ENCODE measurements at regions not wholly inside any gene's neighbourhood (a gene's known extent, or its start where the extent isn't known, plus 50 kb on each side); places are given as distances from the start of the nearest gene placed in this dataset.

- Mint-ChIP-seq H3K4me1 (ENCODE audit: low read depth in 2 of 2) (peaks cover 8 to 10% of the 10 kb centered on the region in 2 donors), H3K36me3 (no peaks in the 10 kb centered on the region), H3K27ac (no peak overlapping the region), H3K9me3 (no peaks in the 10 kb centered on the region), H3K4me3 (no peak overlapping the region), H3K27me3 (peaks cover 21 to 29% of the 10 kb centered on the region in 2 donors)
- DNase-seq (ENCODE audit: low spot score) = no peak
- no peak for ATAC-seq
Observed at GRCh38 chr15:93162560-93162959, 73.5 kb upstream of the RGMA start.

DNA sequence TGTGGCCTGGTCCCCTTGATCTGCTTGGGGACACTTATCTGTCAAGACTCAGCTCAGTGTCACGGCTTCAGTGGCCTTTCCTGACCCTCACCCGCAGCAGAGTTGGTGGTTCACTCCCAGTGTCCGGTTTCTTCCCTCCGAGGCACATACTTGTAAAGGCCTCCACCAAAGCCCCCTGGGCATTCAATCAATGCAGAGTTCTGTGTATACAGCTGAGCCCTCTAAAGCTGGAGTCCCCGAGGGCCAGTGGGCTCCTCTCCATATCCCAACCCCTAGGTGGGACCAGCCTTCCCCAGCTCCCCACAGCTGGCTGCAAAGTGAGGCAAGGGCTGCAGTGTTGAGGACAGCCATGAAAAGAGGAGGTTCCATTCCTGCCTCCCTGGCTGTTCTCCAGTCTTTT, 70.9 kb upstream of the RGMA start:
- H3K9me3 Mint-ChIP-seq = no peaks in the 10 kb centered on the region
- no peak overlapping the region for H3K27ac Mint-ChIP-seq
- peak in 1 of 2 donors; percentile 17 for ATAC-seq
- no peak overlapping the region for H3K4me3 Mint-ChIP-seq
- peaks cover 20 to 29% of the 10 kb centered on the region in 2 donors for H3K27me3 Mint-ChIP-seq
- DNase-seq (ENCODE audit: low spot score) = no peak
- peaks cover 8 to 10% of the 10 kb centered on the region in 2 donors for H3K4me1 Mint-ChIP-seq (ENCODE audit: low read depth in 2 of 2)
- no peaks in the 10 kb centered on the region for H3K36me3 Mint-ChIP-seq

GRCh38 chr15:93158097-93158900, 69.3 kb upstream of the RGMA start:
- H3K4me3 Mint-ChIP-seq = no peak overlapping the region
- H3K9me3 Mint-ChIP-seq = no peaks in the 10 kb centered on the region
- ATAC-seq (no peak), DNase-seq (ENCODE audit: low spot score) (no peak)
- H3K27me3 Mint-ChIP-seq = peaks cover 14 to 24% of the 10 kb centered on the region in 2 donors
- no peak overlapping the region for H3K27ac Mint-ChIP-seq
- H3K36me3 Mint-ChIP-seq = no peaks in the 10 kb centered on the region
- H3K4me1 Mint-ChIP-seq (ENCODE audit: low read depth in 2 of 2) = peaks cover under 1 to 6% of the 10 kb centered on the region in 2 donors

DNA sequence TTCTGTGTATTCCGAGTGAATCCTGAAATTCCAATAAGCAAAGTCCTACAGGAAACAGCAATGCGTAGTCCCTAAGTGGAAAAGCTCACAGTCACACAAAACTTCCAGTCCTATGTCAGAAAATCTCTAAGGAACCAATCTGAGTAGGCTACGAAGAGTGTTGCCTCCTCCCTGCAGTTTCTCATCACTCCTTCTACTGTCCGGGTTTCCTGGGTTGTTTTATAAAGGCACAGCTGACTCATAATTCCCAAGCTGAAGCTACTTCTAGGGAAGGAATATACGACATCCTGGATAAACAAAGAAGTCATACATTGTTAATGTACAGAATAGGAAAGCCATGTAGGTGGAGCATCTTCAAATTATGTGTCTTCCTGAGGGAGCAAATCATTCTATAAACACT, 65.7 kb upstream of the RGMA start:
- H3K27ac Mint-ChIP-seq = no peak overlapping the region
- H3K27me3 Mint-ChIP-seq = peaks cover 18 to 24% of the 10 kb centered on the region in 2 donors

DNA sequence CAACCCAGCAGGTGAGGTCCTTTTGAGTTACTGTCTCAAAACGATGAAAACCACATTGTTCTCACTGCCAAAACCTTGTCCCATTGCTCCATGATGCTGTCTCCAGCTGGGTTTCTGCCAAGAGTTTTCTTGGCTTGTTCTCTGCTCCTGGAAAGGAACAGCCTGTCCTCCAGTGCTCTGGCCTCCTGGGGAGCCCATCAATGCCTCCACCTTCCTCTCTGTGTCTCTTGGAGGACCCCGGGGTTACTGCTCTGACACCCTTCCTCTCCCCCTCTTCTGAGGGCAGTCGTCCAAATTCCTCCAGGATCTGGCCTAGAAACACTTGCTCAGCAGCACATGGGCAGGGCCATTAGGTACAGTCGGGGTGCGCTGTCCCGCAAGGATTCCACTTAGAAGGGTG, 63.9 kb upstream of the RGMA start:
- DNase-seq (ENCODE audit: low spot score) = no peak
- peak overlapping the region; percentile 50 for H3K4me3 Mint-ChIP-seq
- no peak overlapping the region for H3K27ac Mint-ChIP-seq
- no peaks in the 10 kb centered on the region for H3K9me3 Mint-ChIP-seq
- no peak for ATAC-seq
- peaks cover 28% of the 10 kb centered on the region in 2 donors for H3K4me1 Mint-ChIP-seq (ENCODE audit: low read depth in 2 of 2)
- H3K36me3 Mint-ChIP-seq = no peaks in the 10 kb centered on the region
- peaks cover 18 to 26% of the 10 kb centered on the region in 2 donors for H3K27me3 Mint-ChIP-seq

More for the DNA sequence above, 65.7 kb upstream of the RGMA start:
- Mint-ChIP-seq H3K4me1 (ENCODE audit: low read depth in 2 of 2) (peaks cover 28 to 30% of the 10 kb centered on the region in 2 donors), H3K4me3 (no peak overlapping the region), H3K36me3 (no peaks in the 10 kb centered on the region), H3K9me3 (no peaks in the 10 kb centered on the region)
- DNase-seq (ENCODE audit: low spot score) (no peak), ATAC-seq (no peak)

DNA sequence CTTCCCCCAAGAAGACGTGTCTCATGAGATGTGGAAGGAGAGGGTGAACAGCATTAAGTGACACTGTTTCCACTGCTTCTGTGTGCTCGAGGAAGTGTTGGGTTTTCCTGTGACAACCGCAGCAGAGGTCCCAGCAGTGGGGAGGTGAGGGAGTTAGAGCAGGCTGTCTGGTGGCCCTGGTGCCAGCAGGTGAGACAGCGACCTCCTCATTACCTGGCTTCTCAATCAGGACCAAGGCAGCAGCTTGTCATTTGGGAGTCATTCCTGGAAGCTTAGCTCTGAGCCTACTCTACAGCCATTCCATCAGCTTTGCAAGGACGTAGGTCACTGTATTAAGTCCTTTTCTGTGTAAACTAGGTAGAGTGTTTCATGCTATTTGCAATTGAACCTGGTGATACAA, 63.3 kb upstream of the RGMA start:
- Mint-ChIP-seq H3K4me3 (peak overlapping the region; percentile 4), H3K27me3 (peaks cover 18 to 26% of the 10 kb centered on the region in 2 donors), H3K4me1 (ENCODE audit: low read depth in 2 of 2) (peaks cover 28% of the 10 kb centered on the region in 2 donors), H3K27ac (no peak overlapping the region), H3K9me3 (no peaks in the 10 kb centered on the region), H3K36me3 (no peaks in the 10 kb centered on the region)
- ATAC-seq (peak; percentile 83 to 85), DNase-seq (ENCODE audit: low spot score) (no peak)

- DNase-seq (ENCODE audit: low spot score) (no peak), ATAC-seq (no peak)
- no peak overlapping the region for H3K27ac Mint-ChIP-seq
- H3K4me1 Mint-ChIP-seq (ENCODE audit: low read depth in 2 of 2) = peaks cover 28% of the 10 kb centered on the region in 2 donors
- peaks cover 18 to 26% of the 10 kb centered on the region in 2 donors for H3K27me3 Mint-ChIP-seq
- no peaks in the 10 kb centered on the region for H3K36me3 Mint-ChIP-seq
- no peak overlapping the region for H3K4me3 Mint-ChIP-seq
- H3K9me3 Mint-ChIP-seq = no peaks in the 10 kb centered on the region
Observed at GRCh38 chr15:93150910-93151881, 62.2 kb upstream of the RGMA start.

- H3K4me3 Mint-ChIP-seq = no peak overlapping the region
- H3K36me3 Mint-ChIP-seq = no peaks in the 10 kb centered on the region
- H3K9me3 Mint-ChIP-seq = no peaks in the 10 kb centered on the region
- H3K27me3 Mint-ChIP-seq = peaks cover 24 to 34% of the 10 kb centered on the region in 2 donors
- ATAC-seq (no peak), DNase-seq (ENCODE audit: low spot score) (no peak)
- H3K4me1 Mint-ChIP-seq (ENCODE audit: low read depth in 2 of 2) = peaks cover 23 to 34% of the 10 kb centered on the region in 2 donors
- no peak overlapping the region for H3K27ac Mint-ChIP-seq
Observed at GRCh38 chr15:93146601-93147000, 57.6 kb upstream of the RGMA start.

DNA sequence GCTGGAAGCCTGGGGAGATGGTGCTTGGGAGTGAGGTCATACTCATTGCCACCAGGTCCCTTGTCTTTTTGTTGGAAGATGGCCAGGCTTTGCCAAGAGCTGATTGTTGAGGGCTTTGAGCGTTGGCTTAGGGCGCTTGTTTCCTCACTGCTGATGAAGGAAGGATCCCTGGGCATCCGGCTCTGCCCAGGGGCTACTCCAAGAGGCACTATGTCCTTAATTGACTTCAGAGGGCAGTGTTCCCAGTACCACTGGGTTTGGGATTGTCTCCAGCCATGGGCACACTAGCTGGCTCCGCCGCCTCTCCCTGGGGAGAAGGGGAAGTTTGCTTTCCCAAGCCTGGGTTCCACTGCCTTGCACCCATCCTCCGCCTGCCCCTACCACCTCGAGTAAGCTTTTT, 57.2 kb upstream of the RGMA start:
- Mint-ChIP-seq H3K36me3 (no peaks in the 10 kb centered on the region), H3K4me1 (ENCODE audit: low read depth in 2 of 2) (peaks cover 23 to 34% of the 10 kb centered on the region in 2 donors)
- no peak for ATAC-seq

GRCh38 chr15:93144463-93145236, 55.6 kb upstream of the RGMA start:
- peaks cover 24 to 38% of the 10 kb centered on the region in 2 donors for H3K4me1 Mint-ChIP-seq (ENCODE audit: low read depth in 2 of 2)
- ATAC-seq = no peak
- DNase-seq (ENCODE audit: low spot score) = no peak

More for the DNA sequence above, 57.2 kb upstream of the RGMA start:
- Mint-ChIP-seq H3K27me3 (peaks cover 19 to 34% of the 10 kb centered on the region in 2 donors), H3K4me3 (no peak overlapping the region), H3K9me3 (no peaks in the 10 kb centered on the region), H3K27ac (no peak overlapping the region)
- no peak for DNase-seq (ENCODE audit: low spot score)

GRCh38 chr15:93143186-93143585, 54.2 kb upstream of the RGMA start:
- Mint-ChIP-seq H3K4me3 (no peak overlapping the region), H3K36me3 (no peaks in the 10 kb centered on the region), H3K4me1 (ENCODE audit: low read depth in 2 of 2) (peaks cover 27 to 38% of the 10 kb centered on the region in 2 donors), H3K27me3 (peaks cover 8 to 31% of the 10 kb centered on the region in 2 donors), H3K27ac (no peak overlapping the region), H3K9me3 (no peaks in the 10 kb centered on the region)
- DNase-seq (ENCODE audit: low spot score) (no peak), ATAC-seq (no peak)

More at GRCh38 chr15:93144463-93145236, 55.6 kb upstream of the RGMA start:
- H3K27me3 Mint-ChIP-seq = peaks cover 8 to 31% of the 10 kb centered on the region in 2 donors
- H3K27ac Mint-ChIP-seq = no peak overlapping the region
- H3K36me3 Mint-ChIP-seq = no peaks in the 10 kb centered on the region
- no peak overlapping the region for H3K4me3 Mint-ChIP-seq
- no peaks in the 10 kb centered on the region for H3K9me3 Mint-ChIP-seq

DNA sequence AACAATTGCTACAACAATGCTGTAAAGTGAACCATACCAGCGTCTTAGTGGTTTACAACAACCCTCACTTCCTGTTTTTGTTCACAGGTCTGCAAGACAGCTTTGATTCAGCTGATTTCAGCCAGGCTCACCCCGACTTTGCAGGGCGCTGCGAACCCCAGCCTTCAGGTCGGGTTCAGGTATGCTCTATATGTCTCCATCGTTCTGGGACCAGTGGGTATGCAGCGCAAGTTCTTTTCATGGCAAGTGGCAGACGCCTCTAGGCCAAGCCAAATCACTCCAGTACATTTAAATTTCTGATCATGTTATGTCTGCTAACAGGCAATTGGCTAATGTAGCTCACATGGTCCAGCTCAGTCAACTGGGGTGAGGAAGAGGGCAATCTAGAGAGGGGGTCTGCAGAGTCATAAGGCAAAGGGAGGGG, 52.4 kb upstream of the RGMA start:
- Mint-ChIP-seq H3K27ac (peak overlapping the region in 1 of 2 donors; percentile 30), H3K36me3 (no peaks in the 10 kb centered on the region), H3K4me3 (peak overlapping the region; percentile 75), H3K9me3 (no peaks in the 10 kb centered on the region), H3K4me1 (ENCODE audit: low read depth in 2 of 2) (peaks cover 27 to 44% of the 10 kb centered on the region in 2 donors), H3K27me3 (peaks cover 8 to 38% of the 10 kb centered on the region in 2 donors)
- DNase-seq (ENCODE audit: low spot score) (peak; percentile 61), ATAC-seq (peak in 1 of 2 donors; percentile 76)

DNA sequence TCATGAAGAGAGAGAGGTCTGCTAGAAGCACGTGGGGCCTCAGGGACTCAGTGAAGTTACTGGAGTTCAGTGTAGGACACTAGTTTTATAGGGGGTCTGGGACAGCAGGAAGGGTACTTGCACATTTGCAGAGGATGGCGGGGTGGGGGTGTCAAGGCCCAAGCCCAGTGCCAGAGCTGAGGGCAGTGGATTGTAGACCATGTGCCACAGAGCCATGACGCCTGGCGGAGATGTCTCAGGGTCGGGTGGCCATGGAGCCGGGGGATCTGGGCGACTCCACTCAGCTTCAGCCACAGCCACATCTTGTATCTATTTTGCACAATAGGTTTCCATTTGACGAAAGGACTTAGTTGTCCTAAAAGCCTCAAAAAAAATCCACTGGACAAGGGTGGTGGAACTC, 50.4 kb upstream of the RGMA start:
- Mint-ChIP-seq H3K27ac (no peak overlapping the region), H3K27me3 (peaks cover 0 to 37% of the 10 kb centered on the region in 2 donors), H3K36me3 (no peaks in the 10 kb centered on the region), H3K4me3 (no peak overlapping the region), H3K9me3 (no peaks in the 10 kb centered on the region), H3K4me1 (ENCODE audit: low read depth in 2 of 2) (peaks cover 27 to 33% of the 10 kb centered on the region in 2 donors)
- DNase-seq (ENCODE audit: low spot score) (no peak), ATAC-seq (no peak)
